ENCODE measurements at regions not wholly inside any gene's neighbourhood (a gene's known extent, or its start where the extent isn't known, plus 50 kb on each side); places are given as distances from the start of the nearest gene placed in this dataset.
"Not testable (repeated sequence)": the region's sequence is repeated elsewhere in the genome, so short reads cannot be mapped to it uniquely, and the experiment has no call there.

- no peak overlapping the region for H3K4me3 ChIP-seq (replicated peaks; ENCODE audit: low read depth, low read length)
- TF ChIP-seq CTCF (IDR thresholded peaks at IDR 0.05; ENCODE audit: low read depth, low read length, missing control alignments) = no peak
- DNase-seq (ENCODE audit: extremely low read depth, low read depth) = no peak
These were observed 83.9 kb downstream of the SKIDA1 start for GRCh38 chr10:21441625-21442024.

- not testable (repeated sequence) for H3K4me3 ChIP-seq (replicated peaks; ENCODE audit: low read depth, low read length); DNase-seq (ENCODE audit: extremely low read depth, low read depth)
These were observed 86.6 kb downstream of the SKIDA1 start for GRCh38 chr10:21438914-21439313.

GRCh38 chr10:21437770-21438382 is 87.6 kb downstream of the SKIDA1 start:
- DNase-seq (ENCODE audit: extremely low read depth, low read depth) = no peak
- H3K4me3 ChIP-seq (replicated peaks; ENCODE audit: low read depth, low read length) = no peak overlapping the region
- TF ChIP-seq CTCF (IDR thresholded peaks at IDR 0.05; ENCODE audit: low read depth, low read length, missing control alignments) = no peak

- DNase-seq (ENCODE audit: extremely low read depth, low read depth) = no peak
- no peak overlapping the region for H3K4me3 ChIP-seq (replicated peaks; ENCODE audit: low read depth, low read length)
- no peak for TF ChIP-seq CTCF (IDR thresholded peaks at IDR 0.05; ENCODE audit: low read depth, low read length, missing control alignments)
These were observed 93.2 kb downstream of the SKIDA1 start for GRCh38 chr10:21432266-21432665.

GRCh38 chr10:21431799-21432198 is 93.7 kb downstream of the SKIDA1 start:
- no peak overlapping the region for H3K4me3 ChIP-seq (replicated peaks; ENCODE audit: low read depth, low read length)
- DNase-seq (ENCODE audit: extremely low read depth, low read depth) = no peak
- no peak for TF ChIP-seq CTCF (IDR thresholded peaks at IDR 0.05; ENCODE audit: low read depth, low read length, missing control alignments)

- peak; percentile 61 for DNase-seq (ENCODE audit: extremely low read depth, low read depth)
- no peak overlapping the region for H3K4me3 ChIP-seq (replicated peaks; ENCODE audit: low read depth, low read length)
- TF ChIP-seq CTCF (IDR thresholded peaks at IDR 0.05; ENCODE audit: low read depth, low read length, missing control alignments) = no peak
These were observed 97.5 kb downstream of the SKIDA1 start for GRCh38 chr10:21427804-21428481.

GRCh38 chr10:21424459-21424861 is 101.0 kb downstream of the SKIDA1 start:
- no peak overlapping the region for H3K4me3 ChIP-seq (replicated peaks; ENCODE audit: low read depth, low read length)
- TF ChIP-seq CTCF (IDR thresholded peaks at IDR 0.05; ENCODE audit: low read depth, low read length, missing control alignments) = no peak
- peak; percentile 58 for DNase-seq (ENCODE audit: extremely low read depth, low read depth)

Measured in HFF-Myc (cell line).